OCI-LY3 (cell line): ENCODE measurements at regions not wholly inside any gene's neighbourhood (a gene's known extent, or its start where the extent isn't known, plus 50 kb on each side); places are given as distances from the start of the nearest gene placed in this dataset.

Source experiments
- H2AFZ ChIP-seq: fragments of 200-600, 300-600 bp; shearing (Covaris generic); 2 replicates; pipeline ENCODE4 v1.6.0; 2014; ENCODE audit warnings: antibody characterized with exemption, low read depth, low read length
- H3K27ac ChIP-seq: fragments of 200-600, 300-600 bp; sonication (generic); 2 replicates; pipeline ENCODE4 v1.5.1; 2014; ENCODE audit warnings: mild to moderate bottlenecking, low read length, moderate library complexity, mixed read lengths
- H3K27me3 ChIP-seq: fragments of 200-600, 300-600 bp; sonication (generic); 2 replicates; pipeline ENCODE4 v1.6.1; 2014; ENCODE audit warnings: low read depth, low read length, mixed read lengths
- H3K36me3 ChIP-seq: fragments of 200-600, 300-600 bp; sonication (generic); replicated peaks from 2 replicates; pipeline ENCODE3; 2014; ENCODE audit warnings: low read depth, low read length, mixed read lengths
- H3K4me1 ChIP-seq: fragments of 300-600, 200-600 bp; sonication (generic); 2 replicates; pipeline ENCODE4 v1.6.1; 2014; ENCODE audit warnings: low read length, mixed read lengths
- H3K4me2 ChIP-seq: fragments of 200-600, 300-600 bp; sonication (generic); 2 replicates; pipeline ENCODE4 v1.6.1; 2014; ENCODE audit warnings: low read length, mixed read lengths
- H3K4me3 ChIP-seq: fragments of 300-600, 200-600 bp; sonication (generic); 2 replicates; pipeline ENCODE4 v1.5.1; 2014; ENCODE audit warnings: antibody characterized with exemption, mild to moderate bottlenecking, low read length, moderate library complexity
- H3K79me2 ChIP-seq: fragments of 300-600, 200-600 bp; shearing (Covaris generic); 2 replicates; pipeline ENCODE4 v1.6.1; 2014; ENCODE audit warnings: mild to moderate bottlenecking, low read length, mixed read lengths
- H3K9ac ChIP-seq: fragments of 300-600, 200-600 bp; shearing (Covaris generic); 2 replicates; pipeline ENCODE4 v1.6.0; 2014; ENCODE audit warnings: mild to moderate bottlenecking, low read length, moderate library complexity
- H3K9me3 ChIP-seq: fragments of 200-600, 300-600 bp; shearing (Covaris generic); 2 replicates; pipeline ENCODE4 v1.6.1; 2014; ENCODE audit warnings: low read length, mixed read lengths; ENCODE audit not compliant: insufficient read depth
- H4K20me1 ChIP-seq: fragments of 200-600, 300-600 bp; sonication (generic); 2 replicates; pipeline ENCODE4 v1.6.1; 2016; ENCODE audit warnings: low read length, mixed read lengths; ENCODE audit not compliant: insufficient read depth
- CTCF ChIP-seq: fragments of 200-600, 300-600 bp; sonication (generic); IDR thresholded peaks from 2 replicates; pipeline ENCODE4 v1.5.1; 2014; ENCODE audit warnings: antibody characterized with exemption, low read length, low read depth
- EZH2phosphoT487 ChIP-seq: fragments of 200-600 bp; shearing (Covaris generic); IDR thresholded peaks from 2 replicates; pipeline ENCODE4 v1.6.1; 2018; ENCODE audit warnings: antibody characterized with exemption, mixed run types, low read depth

GRCh38 chr16:72282362-72282761 lies 110.4 kb upstream of the PMFBP1 start:
- Histone ChIP-seq H2AFZ (no peak overlapping the region), H3K9me3 (no peaks in the 10 kb centered on the region), H3K27ac (no peak overlapping the region), H3K36me3 (no peaks in the 10 kb centered on the region), H3K4me3 (no peak overlapping the region), H3K9ac (no peak overlapping the region), H3K4me2 (no peak overlapping the region), H4K20me1 (no peaks in the 10 kb centered on the region), H3K27me3 (no peaks in the 10 kb centered on the region), H3K79me2 (no peaks in the 10 kb centered on the region), H3K4me1 (no peaks in the 10 kb centered on the region)
- TF ChIP-seq CTCF (no peak), EZH2phosphoT487 (no peak)

GRCh38 chr16:72278301-72278700 lies 106.3 kb upstream of the PMFBP1 start:
- Histone ChIP-seq H2AFZ (no peak overlapping the region), H3K36me3 (no peaks in the 10 kb centered on the region), H3K27ac (no peak overlapping the region), H3K4me1 (no peaks in the 10 kb centered on the region), H3K9ac (no peak overlapping the region), H3K27me3 (no peaks in the 10 kb centered on the region), H3K9me3 (no peaks in the 10 kb centered on the region), H3K4me3 (no peak overlapping the region), H3K4me2 (no peak overlapping the region), H4K20me1 (no peaks in the 10 kb centered on the region), H3K79me2 (no peaks in the 10 kb centered on the region)
- no peak for TF ChIP-seq CTCF
- TF ChIP-seq EZH2phosphoT487: no peak

GRCh38 chr16:72277749-72278148 lies 105.8 kb upstream of the PMFBP1 start:
- Histone ChIP-seq H3K4me3 (no peak overlapping the region), H3K9ac (no peak overlapping the region), H3K4me1 (no peaks in the 10 kb centered on the region), H3K9me3 (no peaks in the 10 kb centered on the region), H4K20me1 (no peaks in the 10 kb centered on the region), H3K4me2 (no peak overlapping the region), H3K36me3 (no peaks in the 10 kb centered on the region), H3K27me3 (no peaks in the 10 kb centered on the region), H3K79me2 (no peaks in the 10 kb centered on the region), H2AFZ (no peak overlapping the region), H3K27ac (no peak overlapping the region)
- no peak for TF ChIP-seq EZH2phosphoT487
- TF ChIP-seq CTCF: no peak

- no peaks in the 10 kb centered on the region for H4K20me1 ChIP-seq
- no peaks in the 10 kb centered on the region for H3K36me3 ChIP-seq
- no peak overlapping the region for H3K4me3 ChIP-seq
- no peak for TF ChIP-seq EZH2phosphoT487
- TF ChIP-seq CTCF: no peak
- H3K4me2 ChIP-seq: no peak overlapping the region
- H3K27ac ChIP-seq: no peak overlapping the region
- H3K4me1 ChIP-seq: no peaks in the 10 kb centered on the region
- H3K27me3 ChIP-seq: no peaks in the 10 kb centered on the region
- H3K9me3 ChIP-seq: no peaks in the 10 kb centered on the region
- H2AFZ ChIP-seq: no peak overlapping the region
- H3K79me2 ChIP-seq: no peaks in the 10 kb centered on the region
- no peak overlapping the region for H3K9ac ChIP-seq
These were observed 99.8 kb upstream of the PMFBP1 start for GRCh38 chr16:72271699-72272240.
